H1 (cell line): ENCODE measurements at regions not wholly inside any gene's neighbourhood (a gene's known extent, or its start where the extent isn't known, plus 50 kb on each side); places are given as distances from the start of the nearest gene placed in this dataset. TPM values are rescaled to one million over a fixed set of nuclear protein-coding genes. Genes with fewer than 3 reads are reported as not detected.
"Not testable (repeated sequence)": the region's sequence is repeated elsewhere in the genome, so short reads cannot be mapped to it uniquely, and the experiment has no call there.

Experiments used
- CTCF ChIA-PET: fragments of 300-600 bp; sonication (Branson Sonifier 250); formaldehyde crosslinking; loops from one replicate; lab custom pipeline; 2021; ENCODE audit not compliant: partially characterized antibody; lab: Charles Lee
- POLR2A ChIA-PET: fragments of 300-600 bp; sonication (Branson Sonifier 250); formaldehyde crosslinking; loops from one replicate; lab custom pipeline; 2021; ENCODE audit warnings: inconsistent platforms; ENCODE audit not compliant: partially characterized antibody; lab: Charles Lee
- DNase-seq, 2 experiments: peaks; one replicate each; pipeline versions ENCODE4 v3.0.0 to v3.0.0-alpha.2; 2010 to 2022; ENCODE audit warnings: low spot score in 2 of 2, low read depth in 1 of 2, mixed read lengths in 1 of 2
- FAIRE-seq: peaks from 2 replicates; lab custom pipeline; 2011; peaks lifted over from hg19 to GRCh38; lab: Jason Lieb, UNC
- H2AFZ ChIP-seq: 2 replicates; pipeline ENCODE4 v1.8.1; 2012; ENCODE audit warnings: low read length, inconsistent platforms
- H2AK5ac ChIP-seq: 2 replicates; pipeline ENCODE4 v1.6.1; 2013; ENCODE audit warnings: low read depth, low read length
- H2BK120ac ChIP-seq: replicated peaks from 2 replicates; pipeline ENCODE3; 2013; ENCODE audit warnings: low read depth, low read length, inconsistent platforms
- H2BK12ac ChIP-seq: 2 replicates; pipeline ENCODE4 v1.6.1; 2013; ENCODE audit warnings: low read depth, low read length
- H2BK15ac ChIP-seq: 2 replicates; pipeline ENCODE4 v1.6.1; 2013; ENCODE audit warnings: low read length
- H2BK20ac ChIP-seq: 2 replicates; pipeline ENCODE4 v1.6.1; 2013; ENCODE audit warnings: low read length
- H2BK5ac ChIP-seq: 2 replicates; pipeline ENCODE4 v1.6.1; 2013; ENCODE audit warnings: low read depth, low read length
- H3K14ac ChIP-seq: 2 replicates; pipeline ENCODE4 v1.6.1; 2013; ENCODE audit warnings: inconsistent platforms; ENCODE audit not compliant: insufficient read length
- H3K18ac ChIP-seq: 2 replicates; pipeline ENCODE4 v1.6.1; 2013; ENCODE audit warnings: low read length; ENCODE audit errors: extremely low read depth
- H3K23ac ChIP-seq: 2 replicates; pipeline ENCODE4 v1.6.1; 2013; ENCODE audit warnings: inconsistent platforms; ENCODE audit not compliant: insufficient read length
- H3K23me2 ChIP-seq: 2 replicates; pipeline ENCODE4 v1.6.1; 2013; ENCODE audit warnings: low read depth, low read length
- H3K27ac ChIP-seq: 2 replicates; pipeline ENCODE4 v1.6.1; 2011; ENCODE audit warnings: low read depth, low read length, inconsistent platforms
- H3K27me3 ChIP-seq, 4 experiments: replicated peaks in 1 of 4; 1 replicate in 1 of 4; 2 replicates in 3 of 4; pipeline versions ENCODE4 v1.6.1 to v1.8.1; 2011 to 2013; ENCODE audit warnings: low read length in 3 of 4, mild to moderate bottlenecking in 3 of 4, inconsistent platforms in 2 of 4, mixed read lengths in 2 of 4, moderate library complexity in 1 of 4; ENCODE audit not compliant: control insufficient read depth in 3 of 4, insufficient read depth in 3 of 4; ENCODE audit errors: extremely low read depth in 1 of 4
- H3K36me3 ChIP-seq, 4 experiments: 2 replicates each; pipeline versions ENCODE4 v1.6.1 to v1.8.1; 2011 to 2013; ENCODE audit warnings: mild to moderate bottlenecking in 4 of 4, low read length in 3 of 4, moderate library complexity in 2 of 4, control low read depth in 1 of 4, inconsistent platforms in 1 of 4; ENCODE audit not compliant: insufficient read depth in 4 of 4, control insufficient read depth in 2 of 4
- H3K4ac ChIP-seq: replicated peaks from 2 replicates; pipeline ENCODE3; 2013; ENCODE audit warnings: low read length, low read depth, mixed read lengths, inconsistent platforms; ENCODE audit not compliant: insufficient read length
- H3K4me1 ChIP-seq, 4 experiments: replicated peaks in 1 of 4; 1 replicate in 1 of 4; 2 replicates in 3 of 4; pipeline versions ENCODE4 v1.6.1 to v1.8.1; 2011 to 2013; ENCODE audit warnings: low read length in 3 of 4, inconsistent platforms in 2 of 4, mixed read lengths in 1 of 4; ENCODE audit not compliant: insufficient read depth in 4 of 4, control insufficient read depth in 3 of 4
- H3K4me2 ChIP-seq, 2 experiments: 2 replicates each; pipeline versions ENCODE4 v1.6.1 to v1.8.1; 2011 to 2013; ENCODE audit warnings: low read depth in 2 of 2, low read length in 2 of 2, control low read depth in 1 of 2, inconsistent platforms in 1 of 2, mild to moderate bottlenecking in 1 of 2; ENCODE audit not compliant: insufficient read depth in 1 of 2
- H3K4me3 ChIP-seq, 4 experiments: fragments of 200-600, 300-600 bp in 1 of 4; sonication (generic), shearing (Covaris generic), sonication (Bioruptor Twin) in 1 of 4; 2 replicates each; pipeline versions ENCODE4 v1.5.1 to v1.8.1; 2011 to 2016; ENCODE audit warnings: low read length in 4 of 4, low read depth in 3 of 4, control low read depth in 2 of 4, inconsistent platforms in 2 of 4, mild to moderate bottlenecking in 2 of 4, mixed read lengths in 1 of 4, moderate library complexity in 1 of 4; ENCODE audit not compliant: insufficient read depth in 2 of 4; ENCODE audit errors: extremely low read depth in 1 of 4
- H3K56ac ChIP-seq: replicated peaks from 2 replicates; pipeline ENCODE3; 2013; ENCODE audit warnings: low read depth, mild to moderate bottlenecking, mixed read lengths, low read length, inconsistent platforms; ENCODE audit not compliant: insufficient read length
- H3K79me1 ChIP-seq: 2 replicates; pipeline ENCODE4 v1.6.1; 2013; ENCODE audit warnings: low read depth, low read length, control low read depth
- H3K79me2 ChIP-seq, 2 experiments: 2 replicates each; pipeline versions ENCODE4 v1.6.1 to v1.8.1; 2012 to 2013; ENCODE audit warnings: low read length in 2 of 2, mild to moderate bottlenecking in 2 of 2, inconsistent platforms in 1 of 2; ENCODE audit not compliant: insufficient read depth in 2 of 2, control insufficient read depth in 1 of 2
- H3K9ac ChIP-seq, 4 experiments: replicated peaks in 1 of 4; 1 replicate in 1 of 4; 2 replicates in 3 of 4; pipeline versions ENCODE4 v1.6.1 to v1.8.1; 2011 to 2013; ENCODE audit warnings: low read depth in 3 of 4, low read length in 3 of 4, control low read depth in 2 of 4, mild to moderate bottlenecking in 2 of 4, moderate library complexity in 2 of 4, inconsistent platforms in 1 of 4; ENCODE audit errors: extremely low read depth in 1 of 4
- H3K9me3 ChIP-seq, 2 experiments: 2 replicates each; pipeline versions ENCODE4 v1.6.1 to v1.8.1; 2012 to 2013; ENCODE audit warnings: mild to moderate bottlenecking in 2 of 2, moderate library complexity in 2 of 2, control low read depth in 1 of 2, inconsistent platforms in 1 of 2, low read depth in 1 of 2, low read length in 1 of 2, mixed read lengths in 1 of 2; ENCODE audit not compliant: insufficient read depth in 2 of 2
- H4K20me1 ChIP-seq, 2 experiments: replicated peaks in 1 of 2; 2 replicates each; pipeline versions ENCODE3 to v1.8.1; 2011 to 2013; ENCODE audit warnings: inconsistent platforms in 2 of 2, low read length in 2 of 2, mild to moderate bottlenecking in 1 of 2; ENCODE audit not compliant: insufficient read depth in 2 of 2, control insufficient read depth in 1 of 2
- H4K5ac ChIP-seq: 2 replicates; pipeline ENCODE4 v1.6.1; 2013; ENCODE audit warnings: low read length, low read depth, mixed read lengths, inconsistent platforms; ENCODE audit not compliant: insufficient read length
- H4K8ac ChIP-seq: 2 replicates; pipeline ENCODE4 v1.8.0; 2013; ENCODE audit warnings: mild to moderate bottlenecking, moderate library complexity, low read length, inconsistent platforms; ENCODE audit not compliant: insufficient read depth; ENCODE audit errors: extremely low read depth
- H4K91ac ChIP-seq: replicated peaks from 2 replicates; pipeline ENCODE3; 2013; ENCODE audit warnings: low read length, mixed read lengths, inconsistent platforms; ENCODE audit not compliant: insufficient read length
- WGBS, 2 experiments: shearing (Covaris generic) in 1 of 2; methylation state at CpG; one replicate each; pipeline versions ENCODE4 v1.1.6 to v1.1.7; 2013 to 2015; ENCODE audit warnings: low lambda C conversion rate in 2 of 2, mixed read lengths in 2 of 2, inconsistent platforms in 1 of 2, low coverage in 1 of 2, missing lambda C conversion rate in 1 of 2; ENCODE audit not compliant: insufficient replicate concordance in 2 of 2, insufficient coverage in 1 of 2, insufficient read length in 1 of 2; ENCODE audit errors: extremely low coverage in 1 of 2, missing lambda C conversion rate in 1 of 2; 5-methylcytosine and 5-hydroxymethylcytosine counted together
- small RNA-seq: library from polyadenylated mRNA; stranded (forward); fragments of <200 nt; extraction: miRNeasy Mini kit (QIAGEN cat#:217004); gene quantifications from one replicate; pipeline ENCODE3, GENCODE V24; 2013; ENCODE audit not compliant: insufficient read depth

DNA sequence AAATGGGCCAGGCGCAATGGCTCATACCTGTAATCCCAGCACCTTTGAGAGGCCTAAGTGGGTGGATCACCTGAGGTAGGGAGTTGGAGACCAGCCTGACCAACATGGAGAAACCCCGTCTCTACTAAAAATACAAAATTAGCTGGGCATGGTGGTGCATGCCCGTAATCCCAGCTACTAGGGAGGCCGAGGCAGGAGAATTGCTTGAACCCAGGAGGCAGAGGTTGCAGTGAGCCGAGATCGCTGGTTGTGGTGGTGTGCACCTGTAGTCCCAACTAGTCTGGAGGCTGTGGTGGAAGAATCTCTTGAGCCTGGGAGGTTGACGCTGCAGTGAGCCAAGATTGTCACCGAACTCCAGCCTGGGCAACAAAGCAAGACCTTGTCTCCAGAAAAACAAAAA lies 50.5 kb upstream of the ZNF217 start:
- H3K4me3 ChIP-seq, H2AFZ ChIP-seq, POLR2A ChIA-PET, FAIRE-seq, H2BK12ac ChIP-seq, H3K9ac ChIP-seq, H2BK20ac ChIP-seq, H3K14ac ChIP-seq, H4K91ac ChIP-seq, H3K4me2 ChIP-seq, H3K27ac ChIP-seq, H3K4ac ChIP-seq, H3K56ac ChIP-seq, H3K27me3 ChIP-seq, H3K4me1 ChIP-seq, H4K20me1 ChIP-seq, H3K79me1 ChIP-seq, H2AK5ac ChIP-seq, H2BK15ac ChIP-seq, H3K36me3 ChIP-seq, H3K18ac ChIP-seq, H3K79me2 ChIP-seq, H2BK5ac ChIP-seq, H3K23ac ChIP-seq, H3K23me2 ChIP-seq, H2BK120ac ChIP-seq, H4K8ac ChIP-seq, DNase-seq, H3K9me3 ChIP-seq, H4K5ac ChIP-seq: not testable (repeated sequence)
- CTCF ChIA-PET: interaction anchor here (1.4 to 1.7 kb wide), 2 partner anchors 8 to 272 kb away, joined by 5 read pairs; no protein-coding TSS in a partner anchor
- WGBS, 2 experiments: 87% methylated on average over 8 of the region's 8 CpGs; no CpG with 5 or more reads in 1 of the 2 experiments

Small RNA genes in the stretch of these regions (small RNA-seq; reads per million reads assigned to genes)
- gene RNU7-14P: not detected
